ENCODE measurements at regions not wholly inside any gene's neighbourhood (a gene's known extent, or its start where the extent isn't known, plus 50 kb on each side); places are given as distances from the start of the nearest gene placed in this dataset.

DNA sequence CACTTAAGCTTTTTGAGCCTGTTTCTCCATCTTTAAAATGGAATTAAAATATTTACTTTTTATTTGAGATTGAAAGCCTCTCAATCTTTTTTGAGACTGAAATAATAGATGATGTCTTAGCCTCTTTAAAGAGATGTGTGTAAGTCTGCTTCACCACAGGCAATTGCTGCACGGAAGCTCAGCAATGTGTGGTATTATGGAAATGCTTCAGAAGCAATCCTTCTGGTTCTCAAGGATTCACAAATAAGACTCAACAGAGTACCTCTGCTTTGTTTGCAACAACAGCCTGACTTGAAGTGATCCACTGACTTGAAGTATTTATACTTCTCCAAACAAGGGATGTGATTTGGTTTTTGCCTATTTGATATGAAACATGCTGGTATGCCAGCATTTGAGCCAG, 332.0 kb upstream of the RASGRP1 start:
- H3K4me3 ChIP-seq (ENCODE audit: low read depth, low read length) = no peak overlapping the region
- TF ChIP-seq, protein P1, sequence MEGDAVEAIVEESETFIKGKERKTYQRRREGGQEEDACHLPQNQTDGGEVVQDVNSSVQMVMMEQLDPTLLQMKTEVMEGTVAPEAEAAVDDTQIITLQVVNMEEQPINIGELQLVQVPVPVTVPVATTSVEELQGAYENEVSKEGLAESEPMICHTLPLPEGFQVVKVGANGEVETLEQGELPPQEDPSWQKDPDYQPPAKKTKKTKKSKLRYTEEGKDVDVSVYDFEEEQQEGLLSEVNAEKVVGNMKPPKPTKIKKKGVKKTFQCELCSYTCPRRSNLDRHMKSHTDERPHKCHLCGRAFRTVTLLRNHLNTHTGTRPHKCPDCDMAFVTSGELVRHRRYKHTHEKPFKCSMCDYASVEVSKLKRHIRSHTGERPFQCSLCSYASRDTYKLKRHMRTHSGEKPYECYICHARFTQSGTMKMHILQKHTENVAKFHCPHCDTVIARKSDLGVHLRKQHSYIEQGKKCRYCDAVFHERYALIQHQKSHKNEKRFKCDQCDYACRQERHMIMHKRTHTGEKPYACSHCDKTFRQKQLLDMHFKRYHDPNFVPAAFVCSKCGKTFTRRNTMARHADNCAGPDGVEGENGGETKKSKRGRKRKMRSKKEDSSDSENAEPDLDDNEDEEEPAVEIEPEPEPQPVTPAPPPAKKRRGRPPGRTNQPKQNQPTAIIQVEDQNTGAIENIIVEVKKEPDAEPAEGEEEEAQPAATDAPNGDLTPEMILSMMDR (IDR thresholded peaks at IDR 0.05; ENCODE audit: insufficient read depth, low read depth, low read length, missing control alignments) = no peak
- DNase-seq (ENCODE audit: low read depth) = no peak

- no peak for DNase-seq (ENCODE audit: low read depth)
- H3K4me3 ChIP-seq (ENCODE audit: low read depth, low read length) = no peak overlapping the region
- TF ChIP-seq, protein P1 (IDR thresholded peaks at IDR 0.05; ENCODE audit: insufficient read depth, low read depth, low read length, missing control alignments) = no peak
These were observed 332.9 kb upstream of the RASGRP1 start for GRCh38 chr15:38897551-38897950.

DNA sequence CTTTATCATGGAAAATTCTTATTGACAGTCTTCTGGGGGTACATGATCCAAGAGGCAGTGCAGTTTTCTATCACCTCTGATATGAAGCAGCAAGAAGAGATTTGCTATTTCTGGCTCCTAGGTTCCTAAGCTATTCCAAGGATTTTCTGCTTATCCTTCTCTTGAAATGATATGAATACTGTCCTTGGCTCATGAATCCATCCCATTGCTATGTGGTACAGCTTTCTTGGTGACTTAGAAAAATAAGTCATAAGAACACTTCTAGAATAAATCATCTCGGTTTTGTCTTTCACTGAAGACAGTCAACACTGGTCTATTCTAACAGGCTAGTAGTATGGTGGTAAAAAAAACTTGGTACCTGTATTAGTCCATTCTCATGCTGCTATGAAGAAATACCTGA, 333.6 kb upstream of the RASGRP1 start:
- no peak overlapping the region for H3K4me3 ChIP-seq (ENCODE audit: low read depth, low read length)
- no peak for DNase-seq (ENCODE audit: low read depth)
- TF ChIP-seq, protein P1 (IDR thresholded peaks at IDR 0.05; ENCODE audit: insufficient read depth, low read depth, low read length, missing control alignments) = no peak

DNA sequence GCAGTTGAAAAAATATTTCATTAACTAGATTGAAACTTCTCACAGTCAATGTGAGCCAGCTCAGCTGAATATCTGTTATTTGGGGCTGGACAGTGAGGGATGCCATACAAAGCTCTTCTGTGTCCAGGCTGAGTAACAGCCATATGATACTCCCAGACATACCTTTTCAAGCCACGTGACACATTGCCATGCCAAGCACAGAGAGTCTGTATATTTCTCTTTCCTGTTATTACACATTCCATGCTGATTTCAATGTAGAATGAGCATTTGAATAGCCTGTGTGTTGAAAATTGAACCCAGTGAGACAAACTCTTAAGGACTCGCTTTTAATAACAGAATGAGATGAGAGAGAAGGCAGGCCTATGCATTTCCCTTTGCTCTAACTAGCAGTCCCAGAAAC, 334.7 kb upstream of the RASGRP1 start:
- DNase-seq (ENCODE audit: low read depth) = no peak
- TF ChIP-seq, protein P1 (IDR thresholded peaks at IDR 0.05; ENCODE audit: insufficient read depth, low read depth, low read length, missing control alignments) = no peak
- H3K4me3 ChIP-seq (ENCODE audit: low read depth, low read length) = no peak overlapping the region

DNA sequence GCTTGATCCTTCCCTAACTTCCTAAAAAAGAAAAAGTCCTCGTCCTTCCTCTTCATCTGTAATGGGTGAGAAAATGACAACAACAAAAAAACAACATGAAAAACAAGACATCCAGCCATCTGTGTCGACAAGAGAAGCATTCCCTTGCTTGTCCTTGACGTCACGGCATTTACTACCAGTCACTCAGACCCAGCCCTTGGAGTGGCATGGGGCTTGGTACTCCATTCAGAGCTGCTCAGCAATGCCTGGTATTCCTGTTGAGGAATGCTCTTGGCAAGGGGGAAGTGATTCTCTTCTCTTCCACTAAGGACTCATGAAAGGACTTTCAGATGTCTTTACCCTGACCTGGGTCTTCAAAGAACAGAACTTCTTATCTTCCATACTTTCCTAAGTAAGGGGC, 339.7 kb upstream of the RASGRP1 start:
- H3K4me3 ChIP-seq (ENCODE audit: low read depth, low read length) = no peak overlapping the region
- DNase-seq (ENCODE audit: low read depth) = no peak
- TF ChIP-seq, protein P1 (IDR thresholded peaks at IDR 0.05; ENCODE audit: insufficient read depth, low read depth, low read length, missing control alignments) = no peak

DNA sequence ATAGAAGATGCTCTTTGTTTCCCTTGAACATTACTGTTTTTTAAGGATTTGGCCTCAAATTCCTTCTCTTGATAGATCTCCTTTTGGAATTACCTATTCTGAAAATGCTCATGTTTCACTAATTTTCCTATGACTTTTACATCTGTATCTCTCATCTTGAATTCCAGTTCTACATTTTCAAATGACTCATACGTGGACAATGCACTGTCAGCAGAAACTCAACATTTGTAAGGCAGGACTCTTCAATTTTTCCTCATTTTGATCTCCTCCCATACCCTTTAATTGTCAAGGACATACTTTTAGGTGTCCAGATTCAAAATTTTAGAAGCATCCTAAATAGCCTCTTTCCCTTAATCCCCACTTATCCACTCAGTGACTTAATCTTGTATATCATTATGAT, 341.0 kb upstream of the RASGRP1 start:
- no peak for DNase-seq (ENCODE audit: low read depth)
- H3K4me3 ChIP-seq (ENCODE audit: low read depth, low read length) = no peak overlapping the region
- TF ChIP-seq, protein P1 (IDR thresholded peaks at IDR 0.05; ENCODE audit: insufficient read depth, low read depth, low read length, missing control alignments) = no peak

DNA sequence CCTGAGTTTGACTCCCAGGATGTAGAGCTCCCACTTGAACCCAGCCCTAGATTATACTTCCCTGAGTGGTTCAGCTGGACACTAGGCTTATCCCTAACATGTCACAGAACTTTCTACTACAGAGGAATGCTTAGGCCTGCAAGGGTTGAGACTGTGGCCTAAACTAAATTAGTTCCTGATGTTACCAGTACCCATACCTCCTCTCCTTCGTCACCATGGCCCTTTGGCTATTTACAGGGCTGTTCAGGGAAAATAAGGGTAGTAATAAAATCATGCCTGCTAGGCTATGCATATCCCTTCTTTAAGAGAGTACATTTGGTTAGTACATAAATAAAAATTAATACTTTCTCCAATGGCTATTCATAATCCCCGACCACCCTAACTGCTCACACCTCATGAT, 356.4 kb upstream of the RASGRP1 start:
- DNase-seq (ENCODE audit: low read depth) = no peak
- TF ChIP-seq, protein P1 (IDR thresholded peaks at IDR 0.05; ENCODE audit: insufficient read depth, low read depth, low read length, missing control alignments) = no peak
- no peak overlapping the region for H3K4me3 ChIP-seq (ENCODE audit: low read depth, low read length)

Measured in GM12865 (cell line).